GM12878 (cell line): ENCODE measurements at regions not wholly inside any gene's neighbourhood (a gene's known extent, or its start where the extent isn't known, plus 50 kb on each side); places are given as distances from the start of the nearest gene placed in this dataset.

ENCODE experiments used
- BMI1 ChIP-seq: fragments of 450-650 bp; IDR thresholded peaks from 2 replicates; pipeline ENCODE4 v1.6.1; 2016; ENCODE audit warnings: mild to moderate bottlenecking, moderate library complexity, borderline replicate concordance
- CBFB ChIP-seq: IDR thresholded peaks from 2 replicates; pipeline ENCODE4 v1.6.1; 2016; ENCODE audit warnings: antibody characterized with exemption, low read depth
- IKZF1 ChIP-seq: fragments of 450-650 bp; conservative IDR thresholded peaks from 2 replicates; pipeline ENCODE4 v1.6.1; 2017; ENCODE audit warnings: antibody characterized with exemption, mild to moderate bottlenecking
- IRF5 ChIP-seq: fragments of 450-650 bp; IDR thresholded peaks from 2 replicates; pipeline ENCODE4 v1.6.1; 2017; ENCODE audit warnings: borderline replicate concordance
- MLLT1 ChIP-seq: fragments of 450-650 bp; IDR thresholded peaks from 2 replicates; pipeline ENCODE4 v1.6.1; 2016; ENCODE audit warnings: mild to moderate bottlenecking
- PAX8 ChIP-seq: fragments of 450-650 bp; IDR thresholded peaks from 2 replicates; pipeline ENCODE4 v1.6.1; 2017; ENCODE audit warnings: mild to moderate bottlenecking, moderate library complexity
- POLR2A ChIP-seq: IDR thresholded peaks from 2 replicates; pipeline ENCODE4 v1.6.1; 2011; ENCODE audit warnings: low read depth, mild to moderate bottlenecking, low read length
- PRDM15 ChIP-seq: fragments of 450-650 bp; formaldehyde crosslinking; IDR thresholded peaks from 2 replicates; pipeline ENCODE4 v1.4.0; 2020; ENCODE audit warnings: mild to moderate bottlenecking, moderate library complexity
- SKIL ChIP-seq: fragments of 450-650 bp; IDR thresholded peaks from 2 replicates; pipeline ENCODE4 v1.6.1; 2017; ENCODE audit warnings: mild to moderate bottlenecking, low read depth, inconsistent platforms; ENCODE audit not compliant: poor library complexity, severe bottlenecking
- TCF7 ChIP-seq: IDR thresholded peaks from 2 replicates; pipeline ENCODE4 v1.6.1; 2014; ENCODE audit warnings: antibody characterized with exemption, borderline replicate concordance
- ZBTB11 ChIP-seq: fragments of 450-650 bp; formaldehyde crosslinking; IDR thresholded peaks from 2 replicates; pipeline ENCODE4 v1.5.0; 2022; ENCODE audit warnings: mild to moderate bottlenecking, missing genetic modification characterization
- ZNF622 ChIP-seq: fragments of 450-650 bp; IDR thresholded peaks from 2 replicates; pipeline ENCODE4 v1.6.1; 2017; ENCODE audit warnings: mild to moderate bottlenecking, inconsistent platforms
- ZZZ3 ChIP-seq: IDR thresholded peaks from 2 replicates; pipeline ENCODE4 v1.6.1; 2011; ENCODE audit warnings: low read depth; ENCODE audit not compliant: control insufficient read depth, insufficient read length

GRCh38 chr5:124056326-124056990 is 544.5 kb downstream of the CSNK1G3 start (continued):
- TF ChIP-seq IRF5 (no peak), PRDM15 (CRISPR knock-in tag) (no peak), ZBTB11 (CRISPR knock-in tag) (no peak), POLR2A (no peak), ZZZ3 (no peak), IKZF1 (no peak; the same call in 1 of the 2 replicates), TCF7 (no peak), CBFB (0 out of 2 replicates have a peak, but pooled peaks have one; percentile 20), SKIL (no peak), MLLT1 (peak; percentile 99), PAX8 (no peak), BMI1 (no peak), ZNF622 (no peak)
